HG02970 (cell line): ENCODE measurements at regions not wholly inside any gene's neighbourhood (a gene's known extent, or its start where the extent isn't known, plus 50 kb on each side); places are given as distances from the start of the nearest gene placed in this dataset.

ENCODE experiments used
- ATAC-seq: cut with Tn5 transposase; IDR thresholded peaks from one replicate; pipeline ENCODE4 v1.9.1; 2021; ENCODE audit warnings: mild to moderate bottlenecking, moderate library complexity, moderate number of reproducible peaks; ENCODE audit not compliant: unreplicated experiment, low FRiP score

DNA sequence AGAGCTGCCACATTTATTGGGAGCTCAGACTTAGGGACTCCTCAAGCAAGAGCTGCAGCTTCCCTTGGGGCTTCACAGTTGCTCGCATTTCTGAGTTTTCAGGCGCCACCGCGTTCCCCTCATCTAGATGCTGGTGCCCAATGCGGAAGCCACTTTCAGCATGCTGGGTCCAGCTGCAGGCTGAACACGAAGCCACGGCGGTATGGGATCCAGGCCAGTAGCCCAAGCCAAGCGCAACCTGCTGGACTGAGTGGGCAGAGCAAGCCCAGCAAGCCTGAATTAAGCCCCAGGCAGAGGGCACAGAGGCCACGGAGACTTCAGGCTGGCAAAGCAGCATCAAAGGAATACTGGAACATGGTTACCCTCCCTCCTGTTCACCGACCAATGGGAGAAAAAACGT is 391.5 kb downstream of the HTR1A start:
- ATAC-seq = no peak

DNA sequence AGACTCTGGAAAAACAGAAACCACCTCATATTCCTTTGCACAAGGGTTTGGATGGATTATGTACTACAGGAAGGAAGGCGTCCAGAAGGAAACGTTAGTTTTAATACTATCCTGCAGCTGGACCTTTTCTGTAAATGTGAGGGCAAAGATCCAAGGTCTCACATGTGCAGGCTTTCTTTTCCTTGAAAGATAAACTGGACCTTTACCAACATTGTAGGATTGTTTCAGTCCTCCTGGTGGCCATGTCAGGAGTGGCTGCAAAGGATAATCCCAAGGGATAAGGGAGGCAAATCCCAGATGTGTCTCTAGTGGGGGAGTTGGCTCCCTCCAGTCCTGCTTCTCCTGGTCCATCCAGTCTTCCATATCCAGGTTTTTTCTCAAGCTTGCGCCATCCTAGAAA is 397.5 kb downstream of the HTR1A start:
- no peak for ATAC-seq

DNA sequence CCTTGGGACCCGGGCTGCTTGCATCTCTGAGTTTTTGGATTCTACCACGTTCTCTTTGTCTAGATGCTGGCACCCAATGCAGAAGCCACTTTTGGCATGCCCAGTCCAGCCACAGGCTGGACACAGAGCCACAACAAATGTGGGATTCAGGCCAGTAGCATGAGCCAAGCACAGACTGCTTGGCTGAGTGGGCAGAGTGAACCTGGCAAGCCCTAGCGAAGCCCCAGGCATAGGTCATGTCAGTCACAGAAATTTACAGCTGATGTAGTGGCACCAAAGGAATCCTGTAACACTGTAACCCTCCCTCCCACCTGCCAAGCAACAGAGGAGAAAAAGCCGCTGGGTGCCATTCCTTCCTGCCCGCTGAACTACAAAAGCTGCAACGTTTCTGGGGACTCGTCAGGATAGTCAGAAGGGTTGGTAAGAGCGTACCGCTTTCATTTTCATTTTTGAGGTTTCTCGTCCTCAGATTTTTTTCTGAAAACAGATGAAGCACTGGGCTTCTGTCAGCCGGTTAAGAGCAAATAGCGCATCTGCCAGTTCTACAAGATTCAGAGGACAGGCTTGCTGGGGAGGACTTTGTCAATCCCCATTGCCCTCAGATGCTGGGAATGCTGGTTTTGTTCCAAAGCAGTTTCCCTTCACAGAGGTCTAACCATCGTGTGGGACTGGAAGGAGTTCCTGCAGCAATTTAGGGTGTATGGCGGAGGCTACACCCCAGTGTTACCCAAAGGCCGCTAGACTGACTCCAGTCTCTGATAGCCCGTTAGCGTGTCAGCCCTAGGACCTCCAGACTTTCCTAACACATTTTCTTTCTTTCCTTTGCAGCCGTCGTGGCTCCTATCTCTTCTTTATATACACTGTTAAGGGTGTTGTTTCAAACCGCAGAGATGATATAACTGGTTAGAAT is 399.0 kb downstream of the HTR1A start:
- ATAC-seq = no peak

DNA sequence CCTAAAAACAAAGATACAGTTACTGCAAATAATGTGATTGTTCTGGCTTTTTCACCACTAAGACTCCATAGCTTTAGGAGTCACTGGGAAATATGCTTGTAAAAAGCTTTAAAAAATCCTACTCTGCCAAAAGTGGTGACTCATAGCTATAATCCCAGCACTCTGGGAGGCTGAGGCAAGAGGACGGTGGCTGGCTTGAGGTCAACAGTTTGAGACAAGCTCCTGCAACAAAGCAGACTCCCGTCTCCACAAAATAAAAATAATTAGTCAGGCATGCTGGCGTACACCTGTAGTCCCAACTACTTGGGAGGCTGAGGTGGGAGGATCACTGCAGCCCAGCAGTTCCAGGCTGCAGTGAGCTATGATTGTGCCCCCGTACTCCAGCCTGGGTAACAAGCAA is 406.4 kb downstream of the HTR1A start:
- no peak for ATAC-seq

DNA sequence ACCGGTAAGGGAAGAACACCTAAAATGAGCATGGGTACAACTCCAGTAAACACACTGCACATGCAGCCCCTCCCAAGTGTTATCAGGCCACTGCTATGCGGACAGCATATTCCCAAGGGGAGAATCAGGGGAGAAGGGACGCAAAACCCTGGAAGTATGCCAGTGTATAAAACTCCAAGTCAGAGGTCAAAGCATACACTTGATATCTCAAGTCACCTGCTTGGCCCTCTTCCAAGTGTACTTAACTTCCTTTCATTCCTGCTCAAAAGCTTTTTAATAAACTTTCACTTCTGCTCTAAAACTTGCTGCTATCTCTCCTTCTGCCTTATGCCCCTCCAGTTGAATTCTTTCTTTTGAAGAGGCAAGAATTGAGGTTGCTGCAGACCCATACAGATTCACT is 408.1 kb downstream of the HTR1A start:
- no peak for ATAC-seq

DNA sequence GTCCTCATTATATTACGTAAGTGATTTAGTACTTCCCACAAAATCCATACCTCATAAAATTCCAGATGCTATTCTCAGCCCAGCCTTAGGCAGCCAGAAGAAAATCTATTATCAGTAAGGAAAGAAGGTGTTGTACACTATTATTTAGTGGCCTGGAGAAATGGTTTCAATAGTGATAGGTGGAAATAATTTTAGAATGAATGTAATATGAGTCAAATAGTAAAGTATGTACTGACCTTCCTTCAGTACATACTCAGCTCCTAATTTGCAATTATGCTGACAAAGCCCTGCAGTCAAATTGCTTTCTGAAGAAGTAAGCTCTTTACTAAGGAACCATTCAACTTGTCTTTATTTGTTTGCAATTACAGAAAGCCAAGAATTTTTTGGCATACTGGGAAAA is 409.2 kb downstream of the HTR1A start:
- ATAC-seq = no peak

DNA sequence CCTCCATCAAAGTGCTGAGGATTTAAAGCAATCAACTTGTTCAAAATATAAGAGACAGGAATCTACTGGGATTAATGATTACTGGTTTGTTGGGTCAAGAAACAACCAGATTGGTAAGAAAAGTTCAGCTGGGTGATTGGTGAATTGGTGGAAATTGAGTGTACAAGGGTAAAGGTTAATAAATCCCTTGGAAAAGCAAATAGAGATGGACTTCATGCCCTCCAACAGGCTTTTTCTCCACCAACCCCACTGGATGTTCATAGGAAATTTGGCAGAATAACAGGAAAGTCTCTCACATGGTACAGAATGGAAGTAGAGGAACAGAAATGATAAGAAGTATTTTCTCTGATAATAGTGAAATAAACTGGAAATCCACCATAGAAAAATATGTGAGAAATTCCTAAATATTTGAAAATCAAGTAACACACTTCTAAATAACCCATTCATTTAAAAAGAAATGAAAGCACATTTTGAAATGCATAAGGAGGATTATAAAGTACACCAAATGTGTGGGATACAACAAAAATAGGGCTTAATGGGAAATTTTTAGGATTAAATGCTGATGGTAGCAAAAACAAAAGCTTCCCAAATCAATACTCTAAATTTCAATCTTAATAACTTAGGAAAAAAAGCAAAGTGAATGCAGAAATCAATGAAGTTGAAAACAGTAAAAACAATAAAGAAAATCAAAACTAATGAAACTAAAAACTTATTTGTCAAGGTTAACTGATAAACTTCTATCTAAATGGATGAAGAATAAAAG is 426.2 kb downstream of the HTR1A start:
- ATAC-seq = no peak

DNA sequence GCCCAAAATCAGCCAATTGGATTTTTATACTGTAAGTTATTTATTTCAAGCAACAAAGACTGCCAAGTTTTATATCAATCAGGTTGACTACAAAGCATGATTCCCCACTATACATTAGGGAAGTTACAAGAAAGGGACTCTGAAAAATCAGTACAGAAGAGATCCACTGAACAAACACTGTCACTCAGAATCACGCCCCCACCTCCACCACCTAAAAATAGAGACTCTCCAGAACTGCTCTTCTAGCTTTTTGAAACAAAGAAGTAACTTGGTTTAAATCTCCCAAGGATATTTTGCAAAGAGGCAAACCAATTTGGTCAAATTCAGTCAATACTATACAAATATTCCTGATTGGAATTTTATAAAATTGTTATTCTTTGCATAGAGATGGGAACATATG is 438.0 kb downstream of the HTR1A start:
- ATAC-seq = no peak

DNA sequence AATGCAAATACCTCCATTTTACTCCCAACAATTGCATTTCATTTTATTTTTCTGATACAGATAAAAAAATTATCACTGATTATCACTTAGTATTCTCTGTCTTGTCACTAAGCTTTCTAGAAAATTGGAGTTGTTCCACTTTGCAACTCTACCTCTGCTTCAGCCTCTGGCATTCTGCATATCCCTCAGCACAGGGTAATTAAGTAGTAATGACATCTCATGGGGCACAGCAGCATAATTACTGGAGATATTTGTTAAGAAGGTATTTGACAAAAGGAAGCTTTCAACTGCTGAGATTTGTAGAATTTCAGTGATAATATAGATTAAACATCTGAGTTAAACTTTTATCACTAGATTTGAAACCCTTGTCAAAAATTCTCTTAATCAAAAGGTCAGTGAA is 446.2 kb downstream of the HTR1A start:
- ATAC-seq = no peak

DNA sequence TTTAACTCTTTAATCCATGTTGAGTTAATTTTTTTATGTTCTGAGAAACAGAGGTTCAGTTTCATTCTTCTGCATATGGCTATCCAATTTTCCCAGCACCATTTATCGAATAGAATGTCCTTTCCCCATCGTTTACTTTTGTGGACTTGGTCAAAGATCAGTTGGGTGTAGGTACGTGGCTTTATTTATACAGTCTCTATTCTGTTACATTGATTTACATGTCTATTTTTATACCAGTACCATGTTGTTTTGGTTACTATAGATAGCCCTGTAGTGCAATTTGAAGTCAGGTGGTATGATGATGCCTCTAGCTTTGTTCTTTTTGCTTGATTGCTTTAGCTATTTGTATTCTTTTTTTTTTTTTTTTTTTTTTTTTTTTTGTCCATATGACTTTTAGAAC is 462.0 kb downstream of the HTR1A start:
- no peak for ATAC-seq

DNA sequence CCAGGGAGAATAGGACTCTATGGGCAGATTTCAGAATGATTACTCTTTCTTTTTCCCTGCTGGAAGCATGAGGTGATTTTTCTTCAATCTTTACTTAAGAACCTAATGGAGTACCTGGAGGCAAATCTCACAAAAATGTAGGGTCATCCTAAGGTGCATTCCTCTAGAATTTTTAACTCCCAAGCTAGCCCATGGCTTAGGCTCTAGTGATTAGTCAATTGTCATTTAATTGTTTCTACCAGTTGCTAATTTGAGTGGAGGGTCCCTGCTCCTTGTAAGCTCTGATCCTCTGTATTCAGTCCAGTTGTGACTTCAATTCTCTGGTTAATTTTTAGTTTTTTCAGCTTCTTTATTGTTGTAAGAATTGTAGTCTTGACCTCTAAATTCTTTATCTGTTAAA is 467.0 kb downstream of the HTR1A start:
- ATAC-seq = no peak

DNA sequence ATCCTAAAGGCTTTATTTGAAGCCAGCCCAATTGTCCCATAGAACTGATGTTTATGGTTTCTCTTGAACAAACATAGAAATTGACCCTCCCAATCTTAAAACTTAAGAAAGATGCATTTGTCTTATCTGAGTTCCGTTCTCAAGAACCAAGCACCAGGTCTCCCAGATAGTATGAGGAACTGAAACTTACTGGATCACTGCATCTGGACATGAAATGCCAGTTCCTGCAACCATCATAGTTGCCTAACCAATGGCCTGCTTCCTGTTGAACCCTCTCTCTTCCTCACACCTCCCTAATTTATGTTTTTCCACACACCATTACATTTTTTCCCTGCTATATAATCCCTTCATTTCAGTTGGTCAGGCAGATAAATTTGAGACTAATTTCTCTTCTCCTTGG is 478.9 kb downstream of the HTR1A start:
- no peak for ATAC-seq

DNA sequence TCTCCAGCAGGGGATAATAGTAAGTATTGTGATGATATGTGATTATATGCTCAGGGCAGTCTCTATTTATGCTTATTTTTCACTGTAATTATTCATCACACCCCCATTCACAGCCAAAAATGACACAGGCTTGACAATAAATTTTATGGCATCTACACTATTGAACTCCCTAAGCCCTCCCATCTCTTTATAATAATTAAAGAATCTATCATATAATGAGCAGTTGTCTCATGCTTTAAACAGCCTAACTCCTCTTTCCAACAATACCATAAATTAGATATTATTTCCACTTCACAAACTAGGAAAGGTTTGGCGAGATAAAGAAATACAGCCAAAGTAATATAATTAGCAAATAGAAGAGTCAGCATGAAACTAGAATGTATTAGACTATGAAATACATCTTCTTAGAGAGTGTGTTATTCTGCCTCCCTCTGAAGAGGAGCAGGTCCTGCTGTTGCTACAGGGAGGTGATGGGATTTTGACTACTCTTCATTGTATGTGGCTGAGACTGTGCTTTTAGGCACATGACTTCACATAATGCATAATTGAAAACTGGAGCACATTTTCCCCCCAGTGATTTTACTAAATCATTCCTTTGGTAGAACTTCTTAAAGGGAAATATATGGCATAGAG is 488.8 kb downstream of the HTR1A start:
- no peak for ATAC-seq

DNA sequence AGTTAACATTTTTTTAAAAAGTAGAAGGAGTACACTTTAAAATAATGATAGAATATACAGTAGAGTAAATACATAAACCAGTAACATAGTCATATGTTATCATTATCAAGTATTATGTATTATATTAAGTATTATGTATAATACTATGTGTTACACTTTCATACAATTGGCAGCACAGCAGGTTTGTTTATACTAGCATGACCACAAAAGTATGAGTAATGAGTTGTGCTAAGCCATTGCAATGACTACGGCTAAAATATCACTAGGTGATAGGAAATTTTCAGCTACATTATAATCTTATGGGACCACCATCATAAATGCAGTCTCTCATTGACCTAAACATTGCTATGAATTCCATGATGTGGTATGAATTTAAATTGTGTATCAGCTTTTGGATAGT is 506.0 kb downstream of the HTR1A start:
- no peak for ATAC-seq

DNA sequence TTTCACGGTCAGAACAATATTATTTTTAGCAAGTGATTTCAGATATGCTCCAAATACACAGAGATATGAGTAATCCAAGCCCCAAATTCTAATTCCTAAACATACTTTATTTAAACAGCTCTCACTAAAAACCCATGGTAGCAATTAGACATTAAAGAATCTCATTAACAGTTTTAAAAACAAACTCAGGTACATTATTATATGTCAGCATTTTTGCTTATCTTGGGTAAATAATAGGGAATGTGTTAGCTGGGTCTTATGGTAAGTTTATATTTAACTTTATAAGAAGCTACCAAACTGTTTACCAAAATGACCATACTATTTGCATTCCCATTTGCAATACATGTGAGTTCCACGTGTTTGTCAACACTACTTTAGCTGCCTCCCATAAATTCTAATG is 511.1 kb downstream of the HTR1A start:
- ATAC-seq = no peak

DNA sequence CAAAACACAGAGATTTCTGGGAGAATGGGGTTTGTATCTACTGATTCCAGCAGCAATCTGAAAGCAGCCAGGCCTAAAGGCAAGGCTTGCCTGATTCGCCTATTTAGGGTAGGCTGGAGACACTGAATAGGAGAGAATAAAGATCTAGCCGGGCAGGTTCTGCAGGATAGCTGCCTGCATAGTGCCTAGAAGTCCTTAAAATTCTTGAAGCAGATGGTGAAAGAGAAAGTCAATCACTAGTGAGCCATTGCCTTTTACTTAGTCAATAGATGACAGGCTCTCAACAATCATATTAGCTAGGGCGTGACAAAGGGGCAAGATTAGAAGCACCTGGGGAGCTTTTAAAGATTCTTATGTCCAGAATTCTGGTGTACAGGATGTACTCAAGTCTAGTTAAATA is 522.7 kb downstream of the HTR1A start:
- no peak for ATAC-seq

DNA sequence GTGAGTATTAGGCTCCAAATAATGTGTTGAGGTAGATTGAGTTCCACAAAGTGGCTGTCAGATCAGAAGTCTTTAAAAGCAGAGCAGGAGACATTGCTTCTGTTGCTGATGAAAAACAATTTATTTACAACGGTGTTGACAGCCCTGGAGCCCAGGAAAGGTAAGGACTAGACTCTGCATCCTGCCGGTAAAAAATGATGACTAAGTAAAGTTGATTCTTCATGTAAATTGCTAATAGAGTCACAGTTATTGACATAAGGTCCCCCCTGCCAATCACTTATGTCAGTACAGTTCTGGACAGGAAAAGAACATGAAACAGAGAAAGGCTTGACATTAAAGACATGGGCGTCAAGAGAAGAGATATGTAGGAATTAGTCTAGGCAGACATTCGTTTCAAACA is 552.5 kb downstream of the HTR1A start:
- no peak for ATAC-seq

DNA sequence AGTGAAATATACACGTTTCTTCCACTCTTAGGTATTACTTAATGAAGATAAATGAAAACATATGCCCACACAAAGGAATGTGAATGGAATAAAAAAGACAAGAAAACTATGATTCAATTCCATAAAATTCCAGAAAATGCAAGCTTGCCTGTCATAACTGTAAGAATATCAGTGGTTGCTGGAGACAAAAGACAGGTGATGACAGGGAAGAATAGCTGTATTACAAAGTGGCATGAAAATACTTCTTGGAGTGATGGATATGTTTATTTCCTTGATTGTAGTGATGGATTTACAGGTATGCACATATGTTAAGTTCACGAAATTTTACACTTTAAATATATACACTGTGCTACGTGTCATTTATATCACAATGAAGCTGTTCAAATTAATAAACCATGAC is 553.3 kb downstream of the HTR1A start:
- ATAC-seq = no peak

DNA sequence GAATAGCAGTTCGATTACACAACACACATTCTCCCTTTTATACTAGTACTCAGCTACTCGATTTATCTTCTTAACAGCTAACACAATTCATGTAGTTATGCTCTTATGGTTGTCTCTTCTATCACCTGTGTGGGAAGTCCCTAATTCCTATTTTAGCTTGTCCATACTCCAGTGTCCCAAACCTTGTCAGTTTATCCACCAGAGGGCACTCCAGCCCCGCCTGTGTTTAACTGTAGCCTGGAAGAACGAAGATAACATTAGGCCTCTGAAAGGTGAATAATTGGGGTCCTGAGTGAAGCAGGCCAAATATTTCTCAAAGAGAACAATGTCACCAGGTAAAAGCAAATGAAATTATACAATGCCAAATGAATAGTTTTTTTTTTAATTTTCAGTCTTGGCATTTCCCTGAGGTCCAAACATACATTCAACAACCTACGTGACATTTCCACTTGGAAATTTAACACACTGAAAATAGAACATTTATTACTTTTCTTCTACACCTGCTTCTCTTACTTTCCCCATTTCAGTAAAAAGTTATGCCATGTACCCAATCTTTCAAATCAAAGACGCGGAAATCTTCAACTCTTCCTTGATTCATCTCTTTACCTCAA is 560.7 kb downstream of the HTR1A start:
- ATAC-seq = no peak

DNA sequence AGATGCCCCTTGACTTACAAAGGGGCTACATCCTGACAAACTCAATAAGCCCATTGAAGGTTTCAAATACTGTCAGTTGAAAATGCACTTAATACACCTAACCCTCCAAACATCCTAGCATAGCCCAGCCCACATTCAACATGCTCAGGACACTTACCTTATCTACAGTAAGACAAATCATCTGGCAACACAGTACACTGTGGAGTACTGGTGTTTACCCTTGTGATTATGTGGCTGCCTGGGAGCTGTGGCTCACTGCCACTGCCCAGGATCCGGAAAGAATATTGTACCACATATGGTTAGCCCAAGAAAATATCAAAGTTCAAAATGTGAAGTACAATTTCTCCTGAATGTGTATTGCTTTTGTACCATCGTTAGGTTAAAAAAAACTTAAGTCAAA is 562.2 kb downstream of the HTR1A start:
- ATAC-seq = no peak

DNA sequence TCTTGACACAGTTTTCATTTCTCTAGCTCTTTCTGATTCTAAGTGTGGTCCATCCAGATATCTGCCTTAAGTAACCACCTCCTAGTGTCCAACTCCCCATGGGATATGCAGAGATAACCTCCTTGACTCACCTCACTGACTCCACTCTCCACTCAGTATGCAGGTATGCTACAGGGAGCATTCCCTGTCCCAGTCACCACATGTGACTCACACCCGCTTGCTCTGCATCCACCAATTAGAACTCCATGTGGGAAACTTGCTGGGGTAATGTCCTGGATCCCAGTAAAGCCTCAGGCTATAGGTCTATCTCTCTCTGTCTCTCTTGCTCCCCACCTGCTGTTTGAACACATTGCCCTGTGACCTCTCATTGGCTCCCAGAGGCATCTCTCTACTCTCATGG is 563.9 kb downstream of the HTR1A start:
- no peak for ATAC-seq
